Skin epidermis (tissue), 12 donors: ENCODE measurements at regions not wholly inside any gene's neighbourhood (a gene's known extent, or its start where the extent isn't known, plus 50 kb on each side); places are given as distances from the start of the nearest gene placed in this dataset.

Experiments used
- H3K27ac ChIP-seq, 21 experiments: fragments of 200-600 bp; sonication (generic) in 11 of 21; one replicate each; pipeline ENCODE4 v1.5.0; 2020; ENCODE audit warnings: mild to moderate bottlenecking in 3 of 21, inconsistent platforms in 2 of 21, moderate library complexity in 2 of 21
- H3K4me3 ChIP-seq, 7 experiments: fragments of 200-600 bp; sonication (generic) in 2 of 7; one replicate each; pipeline ENCODE4 v1.5.0; 2020; ENCODE audit warnings: inconsistent platforms in 2 of 7, mild to moderate bottlenecking in 2 of 7, moderate library complexity in 1 of 7

DNA sequence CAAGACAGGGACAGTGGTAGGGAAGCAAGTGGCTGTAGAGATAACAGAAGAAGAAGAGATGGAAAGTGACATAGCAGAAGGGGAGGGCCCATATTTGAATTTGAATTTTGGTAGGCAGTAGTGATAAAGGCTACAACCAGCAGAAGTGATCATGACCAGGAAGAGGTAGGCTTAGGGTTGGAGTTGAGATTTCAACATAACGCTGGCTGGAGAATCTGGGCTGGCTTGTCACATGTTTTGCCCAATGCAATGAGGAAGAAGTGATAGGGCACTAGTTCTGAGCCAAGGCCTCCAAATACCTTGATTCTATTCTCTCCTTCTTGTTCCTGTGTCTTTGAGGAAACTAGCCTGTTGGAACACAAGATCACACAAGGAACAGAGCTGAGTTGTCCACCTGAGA, 69.4 kb downstream of the SCG2 start:
- Histone ChIP-seq H3K4me3 (no peak overlapping the region), H3K27ac (no peak overlapping the region)

GRCh38 chr2:223536546-223536945, 65.6 kb downstream of the SCG2 start:
- Histone ChIP-seq H3K4me3 (no peak overlapping the region), H3K27ac (no peak overlapping the region)

- H3K27ac ChIP-seq = no peak overlapping the region
Measured at GRCh38 chr2:223537115-223537514, 65.0 kb downstream of the SCG2 start.

GRCh38 chr2:223537651-223538601, 64.2 kb downstream of the SCG2 start:
- Histone ChIP-seq H3K4me3 (no peak overlapping the region), H3K27ac (no peak overlapping the region)

More at GRCh38 chr2:223537115-223537514, 65.0 kb downstream of the SCG2 start:
- no peak overlapping the region for H3K4me3 ChIP-seq

GRCh38 chr2:223538920-223539440, 63.2 kb downstream of the SCG2 start:
- no peak overlapping the region for H3K27ac ChIP-seq

GRCh38 chr2:223541546-223541945, 60.6 kb downstream of the SCG2 start:
- Histone ChIP-seq H3K27ac (no peak overlapping the region), H3K4me3 (no peak overlapping the region)

More at GRCh38 chr2:223538920-223539440, 63.2 kb downstream of the SCG2 start:
- no peak overlapping the region for H3K4me3 ChIP-seq

DNA sequence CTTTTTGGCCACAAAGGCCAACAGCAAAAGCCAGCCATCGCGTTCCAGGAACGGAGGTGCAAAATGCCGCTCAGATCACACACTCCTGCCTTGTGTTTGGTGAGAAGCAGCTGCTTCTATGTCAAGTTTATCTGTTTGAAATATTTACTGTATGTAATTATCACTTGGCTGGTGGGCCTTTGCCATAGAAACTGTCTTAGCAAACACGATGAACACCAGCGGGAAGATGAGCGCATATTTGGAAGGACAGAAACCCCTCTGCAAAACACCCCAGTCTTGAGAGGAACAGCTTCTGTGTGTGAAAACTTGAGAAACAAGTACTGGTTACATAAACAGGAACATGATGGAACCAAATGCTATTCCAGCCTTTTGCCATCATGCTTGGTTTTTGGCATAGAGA, 59.7 kb downstream of the SCG2 start:
- Histone ChIP-seq H3K4me3 (no peak overlapping the region), H3K27ac (no peak overlapping the region)

DNA sequence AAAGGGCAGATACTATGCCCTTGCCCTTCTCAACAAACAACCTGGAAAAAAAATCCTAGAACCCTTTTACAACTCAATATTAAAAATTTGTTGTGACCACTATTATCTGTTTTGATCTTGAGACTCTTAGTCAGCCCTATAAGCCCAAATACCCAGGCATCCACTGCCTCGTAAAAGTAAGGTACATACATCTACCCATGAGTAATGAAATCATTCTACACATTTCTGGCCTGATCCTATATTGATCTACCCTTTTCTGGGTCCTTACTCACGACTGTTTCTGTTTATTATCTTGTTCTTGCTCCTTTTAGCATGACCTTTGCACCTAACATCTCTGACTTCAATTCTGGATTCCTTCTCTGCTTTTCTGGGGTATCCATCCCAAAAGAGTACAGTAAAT, 56.8 kb downstream of the SCG2 start:
- Histone ChIP-seq H3K27ac (no peak overlapping the region), H3K4me3 (no peak overlapping the region)

- Histone ChIP-seq H3K4me3 (no peak overlapping the region), H3K27ac (no peak overlapping the region)
Measured at GRCh38 chr2:223545830-223546229, 56.3 kb downstream of the SCG2 start.
